ENCODE measurements at regions not wholly inside any gene's neighbourhood (a gene's known extent, or its start where the extent isn't known, plus 50 kb on each side); places are given as distances from the start of the nearest gene placed in this dataset.
"Not testable (repeated sequence)": the region's sequence is repeated elsewhere in the genome, so short reads cannot be mapped to it uniquely, and the experiment has no call there.

DNA sequence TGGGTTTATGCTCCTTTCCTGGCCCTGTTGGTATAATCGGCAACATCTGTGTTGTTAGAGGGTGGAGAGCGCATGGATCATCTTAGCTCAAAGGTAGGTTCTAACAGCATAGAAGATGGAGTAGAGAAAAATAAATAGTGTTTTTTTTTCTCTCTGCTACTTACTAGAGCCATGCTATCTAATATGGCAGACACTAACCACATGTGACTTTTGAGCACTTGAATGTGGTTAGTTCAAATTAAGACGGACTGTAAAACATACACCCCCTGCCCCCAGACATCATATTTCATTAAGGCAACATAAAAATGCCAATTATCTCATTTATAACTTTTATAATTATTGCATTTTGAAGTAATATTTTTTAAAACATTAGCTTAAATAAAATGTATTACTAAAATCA is 525.1 kb downstream of the KIF20B start:
- no peaks in the 10 kb centered on the region for H3K36me3 ChIP-seq (ENCODE audit: control insufficient read depth in 1 of 2, insufficient read depth in 2 of 2, low read length in 2 of 2)
- no peaks in the 10 kb centered on the region for H3K27me3 ChIP-seq (ENCODE audit: low read depth, low read length)
- no peak overlapping the region for H3K27ac ChIP-seq (ENCODE audit: low read length)
- peaks cover 0 to 2% of the 10 kb centered on the region in 2 donors for H3K9me3 ChIP-seq (ENCODE audit: control insufficient read depth in 1 of 2, low read length in 2 of 2)
- no peaks in the 10 kb centered on the region for H3K4me1 ChIP-seq (ENCODE audit: control insufficient read depth in 1 of 2, insufficient read depth in 2 of 2, low read length in 2 of 2)
- no peak overlapping the region for H3K4me3 ChIP-seq (ENCODE audit: low read depth in 1 of 2, low read length in 2 of 2)

DNA sequence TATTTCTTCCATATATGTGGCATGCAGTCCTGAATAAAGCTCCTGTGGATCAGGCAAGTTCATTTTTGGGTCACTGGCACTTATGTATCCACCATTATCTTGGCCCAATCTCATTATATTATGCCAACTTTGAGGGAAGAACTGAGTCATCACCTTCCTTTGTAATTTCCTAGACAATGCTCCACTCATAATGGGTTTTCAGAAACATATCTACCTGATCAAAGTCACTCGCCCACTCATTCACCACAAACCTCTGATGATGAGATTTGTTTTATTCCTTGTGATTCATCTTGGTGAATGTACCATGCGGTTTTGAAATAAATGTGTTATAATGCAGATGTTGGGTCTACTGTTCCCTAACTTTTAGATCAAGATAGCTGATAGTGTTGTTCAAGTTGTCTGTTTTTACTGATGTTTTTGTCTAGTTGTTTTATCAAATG is 525.8 kb downstream of the KIF20B start:
- Histone ChIP-seq H3K27me3 (ENCODE audit: low read depth, low read length) (no peaks in the 10 kb centered on the region), H3K36me3 (ENCODE audit: control insufficient read depth in 1 of 2, insufficient read depth in 2 of 2, low read length in 2 of 2) (no peaks in the 10 kb centered on the region), H3K9me3 (ENCODE audit: control insufficient read depth in 1 of 2, low read length in 2 of 2) (peaks cover 0 to 2% of the 10 kb centered on the region in 2 donors)

DNA sequence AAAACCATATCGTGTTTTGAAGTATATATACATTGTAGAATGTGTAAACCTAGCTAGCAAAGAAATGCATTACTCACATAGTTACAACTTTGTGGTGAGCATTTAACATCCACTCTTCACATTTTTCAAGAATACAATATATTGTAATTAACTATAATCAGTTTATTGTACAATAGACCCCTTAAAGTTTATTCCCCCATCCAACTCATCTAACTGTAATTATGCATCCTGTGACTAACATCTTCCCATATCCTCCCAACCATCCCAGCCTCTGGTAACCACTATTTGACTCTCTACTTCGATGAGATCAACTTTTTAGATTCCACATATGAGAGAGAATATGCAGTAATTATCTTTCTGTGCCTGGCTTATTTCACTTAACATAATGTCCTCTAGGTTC is 526.4 kb downstream of the KIF20B start:
- Histone ChIP-seq H3K4me1 (ENCODE audit: control insufficient read depth in 1 of 2, insufficient read depth in 2 of 2, low read length in 2 of 2) (no peaks in the 10 kb centered on the region), H3K9me3 (ENCODE audit: control insufficient read depth in 1 of 2, low read length in 2 of 2) (peaks cover 0 to 5% of the 10 kb centered on the region in 2 donors), H3K36me3 (ENCODE audit: control insufficient read depth in 1 of 2, insufficient read depth in 2 of 2, low read length in 2 of 2) (no peaks in the 10 kb centered on the region), H3K27me3 (ENCODE audit: low read depth, low read length) (no peaks in the 10 kb centered on the region), H3K4me3 (ENCODE audit: low read depth in 1 of 2, low read length in 2 of 2) (no peak overlapping the region), H3K27ac (ENCODE audit: low read length) (no peak overlapping the region)

More for the DNA sequence above, 525.8 kb downstream of the KIF20B start:
- no peak overlapping the region for H3K27ac ChIP-seq (ENCODE audit: low read length)
- no peak overlapping the region for H3K4me3 ChIP-seq (ENCODE audit: low read depth in 1 of 2, low read length in 2 of 2)
- no peaks in the 10 kb centered on the region for H3K4me1 ChIP-seq (ENCODE audit: control insufficient read depth in 1 of 2, insufficient read depth in 2 of 2, low read length in 2 of 2)

DNA sequence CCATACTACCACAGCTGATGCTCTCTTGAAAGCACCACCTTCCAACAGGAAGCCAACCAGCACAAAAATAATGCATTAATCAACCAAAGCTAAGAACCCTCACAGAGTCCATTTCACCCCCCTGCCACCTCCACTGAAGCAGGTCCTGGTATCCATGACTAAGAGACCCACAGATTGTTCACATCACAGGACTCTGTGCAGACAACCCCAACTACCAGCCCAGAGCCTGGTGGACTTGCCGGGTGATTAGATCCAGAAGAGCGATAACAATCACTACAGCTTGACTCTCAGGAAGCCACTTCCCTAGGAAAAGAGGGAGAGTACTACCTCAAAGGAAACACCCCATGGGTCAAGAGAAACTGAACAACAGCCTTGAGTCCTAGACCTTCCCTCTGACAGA is 528.1 kb downstream of the KIF20B start:
- Histone ChIP-seq H3K27ac (ENCODE audit: low read length) (no peak overlapping the region), H3K4me1 (ENCODE audit: control insufficient read depth in 1 of 2, insufficient read depth in 2 of 2, low read length in 2 of 2) (no peaks in the 10 kb centered on the region), H3K27me3 (ENCODE audit: low read depth, low read length) (no peaks in the 10 kb centered on the region), H3K36me3 (ENCODE audit: control insufficient read depth in 1 of 2, insufficient read depth in 2 of 2, low read length in 2 of 2) (no peaks in the 10 kb centered on the region), H3K9me3 (ENCODE audit: control insufficient read depth in 1 of 2, low read length in 2 of 2) (peaks cover 0 to 5% of the 10 kb centered on the region in 2 donors), H3K4me3 (ENCODE audit: low read depth in 1 of 2, low read length in 2 of 2) (no peak overlapping the region)

DNA sequence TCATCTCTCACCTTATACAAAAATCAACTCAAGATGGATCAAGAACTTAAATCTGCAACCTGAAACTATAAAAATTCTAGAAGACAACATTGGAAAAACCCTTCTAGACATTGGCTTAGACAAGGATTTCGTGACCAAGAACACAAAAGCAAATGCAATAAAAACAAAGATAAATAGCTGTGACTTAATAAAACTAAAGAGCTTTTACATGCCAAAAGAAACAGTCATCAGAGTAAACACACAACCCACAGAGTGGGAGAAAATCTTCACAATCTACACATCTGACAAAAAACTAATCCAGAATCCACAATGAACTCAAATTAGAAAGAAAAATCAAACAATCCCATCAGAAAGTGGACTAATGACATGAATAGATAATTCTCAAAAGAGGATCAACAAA is 532.4 kb downstream of the KIF20B start:
- not testable (repeated sequence) for H3K9me3 ChIP-seq (ENCODE audit: control insufficient read depth in 1 of 2, low read length in 2 of 2); H3K4me3 ChIP-seq (ENCODE audit: low read depth in 1 of 2, low read length in 2 of 2); H3K36me3 ChIP-seq (ENCODE audit: control insufficient read depth in 1 of 2, insufficient read depth in 2 of 2, low read length in 2 of 2)

DNA sequence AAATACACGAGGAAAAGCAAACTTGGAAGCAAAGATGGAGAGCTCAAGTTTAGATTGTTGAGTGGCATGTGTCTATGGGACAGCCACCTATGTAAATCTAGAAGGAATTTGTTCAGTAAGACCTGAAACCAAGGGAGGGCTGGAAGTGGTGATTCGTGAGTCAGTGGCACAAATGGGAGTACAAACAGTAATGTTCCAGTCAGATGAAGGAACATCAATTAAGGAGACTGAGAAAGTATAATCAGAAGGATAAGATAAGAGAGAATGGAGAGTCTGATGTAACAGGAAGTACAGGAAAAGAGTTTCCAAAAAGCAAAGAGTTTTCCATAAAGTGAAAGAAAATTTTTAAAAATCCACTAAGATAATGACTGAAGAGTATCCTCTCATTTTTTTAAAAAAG is 544.2 kb downstream of the KIF20B start:
- Histone ChIP-seq H3K36me3 (ENCODE audit: control insufficient read depth in 1 of 2, insufficient read depth in 2 of 2, low read length in 2 of 2) (no peaks in the 10 kb centered on the region), H3K4me3 (ENCODE audit: low read depth in 1 of 2, low read length in 2 of 2) (no peak overlapping the region), H3K4me1 (ENCODE audit: control insufficient read depth in 1 of 2, insufficient read depth in 2 of 2, low read length in 2 of 2) (no peaks in the 10 kb centered on the region), H3K9me3 (ENCODE audit: control insufficient read depth in 1 of 2, low read length in 2 of 2) (no peaks in the 10 kb centered on the region), H3K27ac (ENCODE audit: low read length) (no peak overlapping the region), H3K27me3 (ENCODE audit: low read depth, low read length) (no peaks in the 10 kb centered on the region)

More for the DNA sequence above, 532.4 kb downstream of the KIF20B start:
- H3K27ac ChIP-seq (ENCODE audit: low read length); H3K4me1 ChIP-seq (ENCODE audit: control insufficient read depth in 1 of 2, insufficient read depth in 2 of 2, low read length in 2 of 2); H3K27me3 ChIP-seq (ENCODE audit: low read depth, low read length): not testable (repeated sequence)

DNA sequence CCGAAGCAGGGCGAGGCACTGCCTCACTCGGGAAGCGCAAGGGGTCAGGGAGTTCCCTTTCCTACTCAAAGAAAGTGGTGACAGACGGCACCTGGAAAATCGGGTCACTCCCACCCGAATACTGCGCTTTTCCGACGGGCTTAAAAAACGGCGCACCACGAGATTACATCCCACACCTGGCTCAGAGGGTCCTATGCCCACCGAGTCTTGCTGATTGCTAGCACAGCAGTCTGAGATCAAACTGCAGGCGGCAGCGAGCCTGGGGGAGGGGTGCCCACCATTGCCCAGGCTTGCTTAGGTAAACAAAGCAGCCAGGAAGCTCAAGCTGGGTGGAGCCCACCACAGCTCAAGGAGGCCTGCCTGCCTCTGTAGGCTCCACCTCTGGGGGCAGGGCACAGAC is 549.4 kb downstream of the KIF20B start:
- H3K27ac ChIP-seq (ENCODE audit: low read length); H3K4me1 ChIP-seq (ENCODE audit: control insufficient read depth in 1 of 2, insufficient read depth in 2 of 2, low read length in 2 of 2); H3K36me3 ChIP-seq (ENCODE audit: control insufficient read depth in 1 of 2, insufficient read depth in 2 of 2, low read length in 2 of 2); H3K27me3 ChIP-seq (ENCODE audit: low read depth, low read length); H3K9me3 ChIP-seq (ENCODE audit: control insufficient read depth in 1 of 2, low read length in 2 of 2); H3K4me3 ChIP-seq (ENCODE audit: low read depth in 1 of 2, low read length in 2 of 2): not testable (repeated sequence)

DNA sequence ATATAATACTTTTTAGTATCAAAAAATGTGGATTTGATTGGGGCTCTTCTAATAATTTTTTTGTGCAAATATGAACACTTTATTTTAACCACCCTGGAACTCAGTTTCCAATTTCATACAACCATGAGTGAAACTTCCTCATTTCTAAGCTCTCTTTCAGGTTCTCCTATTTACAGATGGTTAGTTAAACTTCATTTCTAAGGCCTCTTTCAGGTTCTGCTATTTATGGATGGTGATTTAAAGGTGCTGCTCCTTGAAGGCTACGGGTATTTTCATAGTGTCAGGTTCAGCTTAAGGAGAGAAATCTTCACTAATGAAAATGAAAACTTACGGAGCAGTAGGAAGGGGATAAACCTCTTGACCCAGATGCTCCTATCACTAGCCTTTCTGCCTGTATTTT is 568.3 kb downstream of the KIF20B start:
- no peaks in the 10 kb centered on the region for H3K36me3 ChIP-seq (ENCODE audit: control insufficient read depth in 1 of 2, insufficient read depth in 2 of 2, low read length in 2 of 2)
- H3K4me3 ChIP-seq (ENCODE audit: low read depth in 1 of 2, low read length in 2 of 2): no peak overlapping the region
- no peaks in the 10 kb centered on the region for H3K4me1 ChIP-seq (ENCODE audit: control insufficient read depth in 1 of 2, insufficient read depth in 2 of 2, low read length in 2 of 2)
- H3K27me3 ChIP-seq (ENCODE audit: low read depth, low read length): no peaks in the 10 kb centered on the region
- H3K9me3 ChIP-seq (ENCODE audit: control insufficient read depth in 1 of 2, low read length in 2 of 2): no peaks in the 10 kb centered on the region
- H3K27ac ChIP-seq (ENCODE audit: low read length): no peak overlapping the region

DNA sequence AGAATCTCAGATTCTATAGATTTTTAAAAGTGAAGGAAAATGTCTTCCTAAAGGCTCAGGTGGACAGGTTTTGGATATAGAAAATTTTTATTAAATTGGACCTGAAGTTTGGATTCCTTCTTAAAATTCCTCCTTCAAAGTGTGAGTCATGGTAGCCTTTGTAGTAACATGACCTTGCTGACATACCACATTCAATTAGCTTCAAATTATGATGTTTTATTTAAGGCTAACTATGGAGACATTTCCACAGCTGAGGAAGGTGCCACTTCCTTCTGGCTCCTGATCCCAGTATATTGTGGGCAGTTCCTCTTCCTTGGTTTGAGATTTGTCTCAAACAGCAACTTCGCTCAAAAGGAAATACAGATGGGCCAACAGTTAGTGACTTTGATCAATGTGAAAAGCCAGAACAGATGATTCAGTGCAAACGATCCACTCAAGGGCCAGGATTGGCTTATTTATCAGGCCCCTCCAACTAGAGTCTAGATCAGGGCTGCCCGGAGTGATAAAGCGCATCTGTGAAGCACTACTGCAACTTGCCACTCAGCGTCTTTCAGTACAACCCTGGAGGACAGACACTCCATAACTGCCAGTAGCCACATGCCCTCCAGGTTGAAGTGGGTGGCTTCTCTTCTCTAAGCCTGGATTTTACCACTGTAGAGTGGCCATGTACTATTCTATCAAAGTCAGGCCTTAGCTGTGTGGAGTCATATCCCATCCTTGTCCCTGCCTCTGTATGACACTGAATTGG is 573.5 kb downstream of the KIF20B start:
- Histone ChIP-seq H3K4me3 (ENCODE audit: low read depth in 1 of 2, low read length in 2 of 2) (no peak overlapping the region), H3K27me3 (ENCODE audit: low read depth, low read length) (no peaks in the 10 kb centered on the region), H3K4me1 (ENCODE audit: control insufficient read depth in 1 of 2, insufficient read depth in 2 of 2, low read length in 2 of 2) (no peaks in the 10 kb centered on the region)

DNA sequence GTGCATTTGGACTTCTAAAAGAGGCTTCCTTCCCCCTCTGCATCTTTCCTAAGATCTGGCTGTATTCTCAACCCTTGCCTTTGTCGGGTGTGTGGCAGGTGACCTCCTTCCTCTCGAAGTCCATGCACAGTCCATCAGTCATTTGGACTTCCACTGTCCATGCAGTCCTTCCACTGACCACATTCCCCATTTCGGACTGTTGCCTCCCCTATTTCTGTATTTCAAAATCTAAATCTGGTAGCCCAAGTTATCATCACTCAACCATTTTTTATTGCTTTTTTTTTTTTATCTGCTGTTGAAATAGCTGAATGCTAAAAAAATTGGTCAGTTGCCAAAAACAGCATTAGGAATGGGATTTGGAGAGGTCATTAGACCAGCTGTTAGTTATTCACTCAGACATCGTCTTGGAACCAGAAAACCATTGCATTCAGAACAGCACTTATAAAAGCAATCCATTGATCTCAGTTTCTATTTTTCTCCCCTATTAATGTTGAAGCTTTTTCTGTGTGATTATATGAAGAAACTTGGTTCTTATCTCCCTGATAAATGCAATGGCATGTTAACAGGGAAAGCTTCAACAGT is 575.6 kb downstream of the KIF20B start:
- no peak overlapping the region for H3K27ac ChIP-seq (ENCODE audit: low read length)
- no peak overlapping the region for H3K4me3 ChIP-seq (ENCODE audit: low read depth in 1 of 2, low read length in 2 of 2)
- no peaks in the 10 kb centered on the region for H3K27me3 ChIP-seq (ENCODE audit: low read depth, low read length)
- H3K4me1 ChIP-seq (ENCODE audit: control insufficient read depth in 1 of 2, insufficient read depth in 2 of 2, low read length in 2 of 2): no peaks in the 10 kb centered on the region
- H3K9me3 ChIP-seq (ENCODE audit: control insufficient read depth in 1 of 2, low read length in 2 of 2): no peaks in the 10 kb centered on the region
- H3K36me3 ChIP-seq (ENCODE audit: control insufficient read depth in 1 of 2, insufficient read depth in 2 of 2, low read length in 2 of 2): no peaks in the 10 kb centered on the region

More for the DNA sequence above, 573.5 kb downstream of the KIF20B start:
- Histone ChIP-seq H3K36me3 (ENCODE audit: control insufficient read depth in 1 of 2, insufficient read depth in 2 of 2, low read length in 2 of 2) (no peaks in the 10 kb centered on the region), H3K27ac (ENCODE audit: low read length) (no peak overlapping the region), H3K9me3 (ENCODE audit: control insufficient read depth in 1 of 2, low read length in 2 of 2) (no peaks in the 10 kb centered on the region)

DNA sequence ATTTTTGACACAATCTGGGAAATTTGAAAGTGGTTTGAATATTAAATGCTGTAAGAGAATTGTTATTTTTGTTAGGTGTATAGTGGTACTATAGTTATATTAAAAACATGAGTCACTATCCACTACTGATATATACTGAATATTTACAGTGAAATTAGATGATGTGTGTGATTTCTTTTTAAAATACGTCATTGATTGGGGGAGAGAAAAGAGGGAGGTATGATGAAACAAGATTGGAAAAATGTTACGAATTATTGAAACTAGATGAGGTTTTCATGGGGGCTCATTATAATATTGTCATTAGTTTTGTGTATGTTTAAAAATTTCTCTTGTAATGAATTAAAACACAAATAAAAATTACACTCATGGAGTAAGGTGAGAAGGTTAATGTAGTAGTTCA is 571.4 kb downstream of the HTR7 start:
- no peak overlapping the region for H3K4me3 ChIP-seq (ENCODE audit: low read depth in 1 of 2, low read length in 2 of 2)
- H3K36me3 ChIP-seq (ENCODE audit: control insufficient read depth in 1 of 2, insufficient read depth in 2 of 2, low read length in 2 of 2): no peaks in the 10 kb centered on the region

DNA sequence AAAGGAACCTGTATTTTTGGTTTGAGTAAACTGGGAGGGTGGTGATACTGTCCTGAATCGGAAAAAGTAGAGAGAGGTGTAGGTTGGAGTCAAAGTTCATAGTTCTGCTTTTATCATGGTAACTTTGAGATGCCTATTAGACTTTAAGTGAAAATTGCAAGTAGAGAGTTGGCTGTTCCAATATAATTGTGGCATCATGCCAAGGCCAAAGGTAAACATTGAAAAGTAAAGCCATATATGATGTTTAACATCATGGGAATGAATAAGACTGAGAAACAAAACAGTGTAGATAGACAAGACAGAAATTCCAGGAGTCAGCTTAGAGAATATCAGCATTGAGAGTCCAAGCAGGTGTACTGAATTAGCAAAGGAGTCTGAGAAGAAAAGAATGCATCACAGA is 570.9 kb downstream of the HTR7 start:
- no peaks in the 10 kb centered on the region for H3K27me3 ChIP-seq (ENCODE audit: low read depth, low read length)
- no peak overlapping the region for H3K4me3 ChIP-seq (ENCODE audit: low read depth in 1 of 2, low read length in 2 of 2)
- no peaks in the 10 kb centered on the region for H3K36me3 ChIP-seq (ENCODE audit: control insufficient read depth in 1 of 2, insufficient read depth in 2 of 2, low read length in 2 of 2)
- no peak overlapping the region for H3K27ac ChIP-seq (ENCODE audit: low read length)
- no peaks in the 10 kb centered on the region for H3K4me1 ChIP-seq (ENCODE audit: control insufficient read depth in 1 of 2, insufficient read depth in 2 of 2, low read length in 2 of 2)
- H3K9me3 ChIP-seq (ENCODE audit: control insufficient read depth in 1 of 2, low read length in 2 of 2): no peaks in the 10 kb centered on the region

More for the DNA sequence above, 571.4 kb downstream of the HTR7 start:
- Histone ChIP-seq H3K9me3 (ENCODE audit: control insufficient read depth in 1 of 2, low read length in 2 of 2) (no peaks in the 10 kb centered on the region), H3K27ac (ENCODE audit: low read length) (no peak overlapping the region), H3K4me1 (ENCODE audit: control insufficient read depth in 1 of 2, insufficient read depth in 2 of 2, low read length in 2 of 2) (no peaks in the 10 kb centered on the region), H3K27me3 (ENCODE audit: low read depth, low read length) (no peaks in the 10 kb centered on the region)
